PC-9 (cell line): ENCODE measurements at regions not wholly inside any gene's neighbourhood (a gene's known extent, or its start where the extent isn't known, plus 50 kb on each side); places are given as distances from the start of the nearest gene placed in this dataset.

ENCODE experiments used
- EZH2 ChIP-seq: fragments of 200-600 bp; sonication (generic); IDR thresholded peaks from 2 replicates; pipeline ENCODE4 v1.8.0; 2017; ENCODE audit warnings: antibody characterized with exemption, low read depth
- TF ChIP-seq, protein P1 (sequence below): fragments of 200-600 bp; sonication (generic); conservative IDR thresholded peaks from 2 replicates; pipeline ENCODE4 v1.6.1; 2017; ENCODE audit warnings: mixed run types, antibody characterized with exemption, mild to moderate bottlenecking, moderate library complexity

GRCh38 chr10:3245395-3245794 is 72.8 kb upstream of the PITRM1 start:
- TF ChIP-seq, protein P1, sequence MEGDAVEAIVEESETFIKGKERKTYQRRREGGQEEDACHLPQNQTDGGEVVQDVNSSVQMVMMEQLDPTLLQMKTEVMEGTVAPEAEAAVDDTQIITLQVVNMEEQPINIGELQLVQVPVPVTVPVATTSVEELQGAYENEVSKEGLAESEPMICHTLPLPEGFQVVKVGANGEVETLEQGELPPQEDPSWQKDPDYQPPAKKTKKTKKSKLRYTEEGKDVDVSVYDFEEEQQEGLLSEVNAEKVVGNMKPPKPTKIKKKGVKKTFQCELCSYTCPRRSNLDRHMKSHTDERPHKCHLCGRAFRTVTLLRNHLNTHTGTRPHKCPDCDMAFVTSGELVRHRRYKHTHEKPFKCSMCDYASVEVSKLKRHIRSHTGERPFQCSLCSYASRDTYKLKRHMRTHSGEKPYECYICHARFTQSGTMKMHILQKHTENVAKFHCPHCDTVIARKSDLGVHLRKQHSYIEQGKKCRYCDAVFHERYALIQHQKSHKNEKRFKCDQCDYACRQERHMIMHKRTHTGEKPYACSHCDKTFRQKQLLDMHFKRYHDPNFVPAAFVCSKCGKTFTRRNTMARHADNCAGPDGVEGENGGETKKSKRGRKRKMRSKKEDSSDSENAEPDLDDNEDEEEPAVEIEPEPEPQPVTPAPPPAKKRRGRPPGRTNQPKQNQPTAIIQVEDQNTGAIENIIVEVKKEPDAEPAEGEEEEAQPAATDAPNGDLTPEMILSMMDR = no peak
- no peak for TF ChIP-seq EZH2
